ENCODE measurements at regions not wholly inside any gene's neighbourhood (a gene's known extent, or its start where the extent isn't known, plus 50 kb on each side); places are given as distances from the start of the nearest gene placed in this dataset.
"Not testable (repeated sequence)": the region's sequence is repeated elsewhere in the genome, so short reads cannot be mapped to it uniquely, and the experiment has no call there.

GRCh38 chr4:106579236-106579635 is 210.7 kb upstream of the GIMD1 start:
- DNase-seq (ENCODE audit: low read depth), result no peak
- in situ Hi-C loops (cut with HindIII; ENCODE audit: low pct_unique_long_range_greater_than_20kb, low sequenced_read_pairs), result no loop called here

GRCh38 chr4:106569146-106570031 is 200.8 kb upstream of the GIMD1 start:
- in situ Hi-C loops (cut with HindIII; ENCODE audit: low pct_unique_long_range_greater_than_20kb, low sequenced_read_pairs), result no loop called here
- DNase-seq (ENCODE audit: low read depth), result no peak

- in situ Hi-C loops (cut with HindIII; ENCODE audit: low pct_unique_long_range_greater_than_20kb, low sequenced_read_pairs), result no loop called here
- peak; percentile 68 for DNase-seq (ENCODE audit: low read depth)
These were observed 197.1 kb upstream of the GIMD1 start for GRCh38 chr4:106565727-106566126.

GRCh38 chr4:106563637-106564036 is 195.1 kb upstream of the GIMD1 start:
- in situ Hi-C loops (cut with HindIII; ENCODE audit: low pct_unique_long_range_greater_than_20kb, low sequenced_read_pairs); DNase-seq (ENCODE audit: low read depth): not testable (repeated sequence)

GRCh38 chr4:106551724-106552123 is 183.1 kb upstream of the GIMD1 start:
- DNase-seq (ENCODE audit: low read depth), result no peak

GRCh38 chr4:106548446-106549044 is 180.0 kb upstream of the GIMD1 start:
- in situ Hi-C loops (cut with HindIII; ENCODE audit: low pct_unique_long_range_greater_than_20kb, low sequenced_read_pairs), result no loop called here
- DNase-seq (ENCODE audit: low read depth), result no peak

More at GRCh38 chr4:106551724-106552123, 183.1 kb upstream of the GIMD1 start:
- in situ Hi-C loops (cut with HindIII; ENCODE audit: low pct_unique_long_range_greater_than_20kb, low sequenced_read_pairs), result no loop called here

- DNase-seq (ENCODE audit: low read depth), result no peak
- in situ Hi-C loops (cut with HindIII; ENCODE audit: low pct_unique_long_range_greater_than_20kb, low sequenced_read_pairs), result no loop called here
These were observed 177.8 kb upstream of the GIMD1 start for GRCh38 chr4:106546370-106546769.

- DNase-seq (ENCODE audit: low read depth); in situ Hi-C loops (cut with HindIII; ENCODE audit: low pct_unique_long_range_greater_than_20kb, low sequenced_read_pairs): not testable (repeated sequence)
These were observed 174.0 kb upstream of the GIMD1 start for GRCh38 chr4:106542609-106543008.

GRCh38 chr4:106541253-106541652 is 172.7 kb upstream of the GIMD1 start:
- in situ Hi-C loops (cut with HindIII; ENCODE audit: low pct_unique_long_range_greater_than_20kb, low sequenced_read_pairs), result no loop called here
- no peak for DNase-seq (ENCODE audit: low read depth)

- in situ Hi-C loops (cut with HindIII; ENCODE audit: low pct_unique_long_range_greater_than_20kb, low sequenced_read_pairs), result no loop called here
- no peak for DNase-seq (ENCODE audit: low read depth)
These were observed 162.2 kb upstream of the GIMD1 start for GRCh38 chr4:106530821-106531220.

- in situ Hi-C loops (cut with HindIII; ENCODE audit: low pct_unique_long_range_greater_than_20kb, low sequenced_read_pairs), result no loop called here
These were observed 161.4 kb upstream of the GIMD1 start for GRCh38 chr4:106530024-106530361.

GRCh38 chr4:106529348-106530023 is 160.9 kb upstream of the GIMD1 start:
- in situ Hi-C loops (cut with HindIII; ENCODE audit: low pct_unique_long_range_greater_than_20kb, low sequenced_read_pairs), result no loop called here
- DNase-seq (ENCODE audit: low read depth), result no peak

More at GRCh38 chr4:106530024-106530361, 161.4 kb upstream of the GIMD1 start:
- DNase-seq (ENCODE audit: low read depth), result no peak

- in situ Hi-C loops (cut with HindIII; ENCODE audit: low pct_unique_long_range_greater_than_20kb, low sequenced_read_pairs), result no loop called here
- DNase-seq (ENCODE audit: low read depth), result no peak
These were observed 158.7 kb upstream of the GIMD1 start for GRCh38 chr4:106527316-106527715.

GRCh38 chr4:106525425-106525824 is 156.8 kb upstream of the GIMD1 start:
- in situ Hi-C loops (cut with HindIII; ENCODE audit: low pct_unique_long_range_greater_than_20kb, low sequenced_read_pairs); DNase-seq (ENCODE audit: low read depth): not testable (repeated sequence)

GRCh38 chr4:106524772-106525171 is 156.2 kb upstream of the GIMD1 start:
- DNase-seq (ENCODE audit: low read depth); in situ Hi-C loops (cut with HindIII; ENCODE audit: low pct_unique_long_range_greater_than_20kb, low sequenced_read_pairs): not testable (repeated sequence)

GRCh38 chr4:106522839-106523238 is 154.3 kb upstream of the GIMD1 start:
- in situ Hi-C loops (cut with HindIII; ENCODE audit: low pct_unique_long_range_greater_than_20kb, low sequenced_read_pairs), result no loop called here
- no peak for DNase-seq (ENCODE audit: low read depth)

GRCh38 chr4:106512706-106513105 is 144.1 kb upstream of the GIMD1 start:
- in situ Hi-C loops (cut with HindIII; ENCODE audit: low pct_unique_long_range_greater_than_20kb, low sequenced_read_pairs), result no loop called here
- no peak for DNase-seq (ENCODE audit: low read depth)

- no peak for DNase-seq (ENCODE audit: low read depth)
- in situ Hi-C loops (cut with HindIII; ENCODE audit: low pct_unique_long_range_greater_than_20kb, low sequenced_read_pairs), result no loop called here
These were observed 138.9 kb upstream of the GIMD1 start for GRCh38 chr4:106507440-106507839.
